Transverse colon (tissue), 4 donors: ENCODE measurements at regions not wholly inside any gene's neighbourhood (a gene's known extent, or its start where the extent isn't known, plus 50 kb on each side); places are given as distances from the start of the nearest gene placed in this dataset.

ENCODE experiments used
- DNase-seq: peaks from one replicate; pipeline ENCODE4 v3.0.0-alpha.2; 2019
- H3K27ac ChIP-seq, 4 donors: fragments of 200-600 bp; sonication (generic); 2 replicates each; pipeline ENCODE4 v1.5.1; 2016 to 2018; ENCODE audit warnings: inconsistent platforms in 4 of 4
- H3K27me3 ChIP-seq: fragments of 200-600 bp; sonication (generic); 2 replicates; pipeline ENCODE4 v1.5.1; 2017; ENCODE audit warnings: inconsistent platforms
- H3K36me3 ChIP-seq, 4 donors: fragments of 200-600 bp; sonication (generic); 2 replicates each; pipeline ENCODE4 v1.5.1; 2017 to 2019; ENCODE audit warnings: inconsistent platforms in 4 of 4
- H3K4me1 ChIP-seq, 4 donors: fragments of 200-600 bp; sonication (generic); 2 replicates each; pipeline ENCODE4 v1.5.1; 2017 to 2020; ENCODE audit warnings: inconsistent platforms in 4 of 4
- H3K4me3 ChIP-seq, 4 donors: fragments of 200-600 bp; sonication (generic); 1 replicate in 1 of 4; 2 replicates in 3 of 4; pipeline versions ENCODE4 v1.5.1 to v1.6.1; 2017 to 2019; ENCODE audit warnings: inconsistent platforms in 4 of 4
- H3K9me3 ChIP-seq, 2 donors: fragments of 200-600 bp; sonication (generic); 2 replicates each; pipeline ENCODE4 v1.5.1; 2017 to 2019; ENCODE audit warnings: inconsistent platforms in 2 of 2
- CTCF ChIP-seq, 5 experiments: fragments of 200-600 bp in 3 of 5; fragments of 450-650 bp in 2 of 5; sonication (generic) in 3 of 5; IDR thresholded peaks; 1 replicate in 2 of 5; 2 replicates in 3 of 5; pipeline ENCODE4 v1.5.1; 2016 to 2017; ENCODE audit warnings: antibody characterized with exemption in 5 of 5, inconsistent platforms in 3 of 5, mild to moderate bottlenecking in 2 of 5, moderate library complexity in 1 of 5
- EP300 ChIP-seq: sonication (generic); formaldehyde crosslinking; IDR thresholded peaks from one replicate; pipeline ENCODE4 v1.6.1; 2017; ENCODE audit warnings: antibody characterized with exemption, low read depth
- POLR2A ChIP-seq: fragments of 450-650 bp; IDR thresholded peaks from one replicate; pipeline ENCODE4 v1.6.1; 2016; ENCODE audit warnings: antibody characterized with exemption, mild to moderate bottlenecking, moderate library complexity
- POLR2AphosphoS5 ChIP-seq, 3 donors: sonication (generic); formaldehyde crosslinking; IDR thresholded peaks; one replicate each; pipeline ENCODE4 v1.6.1; 2016; ENCODE audit warnings: antibody characterized with exemption in 3 of 3
- WGBS, 2 donors: methylation state at CpG; one replicate each; pipeline ENCODE4 v1.1.5; 2018; ENCODE audit warnings: low coverage in 1 of 2; 5-methylcytosine and 5-hydroxymethylcytosine counted together
- in situ Hi-C, 4 donors: fragments of 200-750 bp; cut with MboI; loops; one replicate each; pipeline versions ENCODE4 v1.15.0 to v1.15.1; 2017; ENCODE audit warnings: low sequenced_read_pairs in 3 of 4, low pct_ligation_motif_present in 1 of 4, low pct_unique_long_range_greater_than_20kb in 1 of 4
- intact Hi-C: fragments of 100-400 bp; cut with DNase I; formaldehyde crosslinking; loops from one replicate; pipeline ENCODE4 v1.15.1; 2023; ENCODE audit warnings: low total_unique reads

- Histone ChIP-seq H3K4me1 (no peaks in the 10 kb centered on the region), H3K36me3 (no peaks in the 10 kb centered on the region), H3K27ac (no peak overlapping the region), H3K4me3 (no peak overlapping the region), H3K27me3 (no peaks in the 10 kb centered on the region), H3K9me3 (no peaks in the 10 kb centered on the region)
- TF ChIP-seq POLR2AphosphoS5 (IDR thresholded peaks at IDR 0.05) (no peak), POLR2A (no peak), CTCF (IDR thresholded peaks at IDR 0.05) (no peak), EP300 (no peak)
- DNase-seq: no peak
- intact Hi-C loops: no loop called here
- in situ Hi-C loops: no loop called here
- 81 to 89% methylated on average over 2 of the region's 2 CpGs for WGBS, 2 donors
Measured at GRCh38 chr3:62995530-62995929, 120.3 kb upstream of the CADPS start.

- H3K9me3 ChIP-seq: no peaks in the 10 kb centered on the region
- in situ Hi-C loops: no loop called here
- no peaks in the 10 kb centered on the region for H3K36me3 ChIP-seq
- H3K27ac ChIP-seq: no peak overlapping the region
- TF ChIP-seq POLR2AphosphoS5 (IDR thresholded peaks at IDR 0.05) (no peak), POLR2A (no peak), CTCF (IDR thresholded peaks at IDR 0.05) (no peak), EP300 (no peak)
- WGBS, 2 donors: 85 to 91% methylated on average over 2 of the region's 2 CpGs
- H3K27me3 ChIP-seq: no peaks in the 10 kb centered on the region
- no peak for DNase-seq
- intact Hi-C loops: no loop called here
- no peak overlapping the region for H3K4me3 ChIP-seq
- no peaks in the 10 kb centered on the region for H3K4me1 ChIP-seq
Measured at GRCh38 chr3:62997369-62997768, 122.2 kb upstream of the CADPS start.

GRCh38 chr3:62999158-62999557, 123.9 kb upstream of the CADPS start:
- no peaks in the 10 kb centered on the region for H3K27me3 ChIP-seq
- no peaks in the 10 kb centered on the region for H3K4me1 ChIP-seq
- intact Hi-C loops: no loop called here
- H3K4me3 ChIP-seq: no peak overlapping the region
- no peak for DNase-seq
- H3K36me3 ChIP-seq: no peaks in the 10 kb centered on the region
- H3K9me3 ChIP-seq: no peaks in the 10 kb centered on the region
- TF ChIP-seq POLR2AphosphoS5 (IDR thresholded peaks at IDR 0.05) (no peak), EP300 (no peak), CTCF (IDR thresholded peaks at IDR 0.05) (no peak)
- 36 to 41% methylated on average over 2 of the region's 2 CpGs for WGBS, 2 donors
- in situ Hi-C loops: no loop called here
- H3K27ac ChIP-seq: no peak overlapping the region

GRCh38 chr3:62999791-63000190, 124.6 kb upstream of the CADPS start:
- DNase-seq: no peak
- H3K4me1 ChIP-seq: no peaks in the 10 kb centered on the region
- in situ Hi-C loops (no loop called here), intact Hi-C loops (no loop called here)
- TF ChIP-seq POLR2AphosphoS5 (IDR thresholded peaks at IDR 0.05): no peak
- no peak for TF ChIP-seq CTCF (IDR thresholded peaks at IDR 0.05)
- TF ChIP-seq EP300: no peak
- TF ChIP-seq POLR2A: no peak
- H3K36me3 ChIP-seq: no peaks in the 10 kb centered on the region
- no peaks in the 10 kb centered on the region for H3K9me3 ChIP-seq
- no peak overlapping the region for H3K27ac ChIP-seq
- no peaks in the 10 kb centered on the region for H3K27me3 ChIP-seq
- no peak overlapping the region for H3K4me3 ChIP-seq
- 68 to 75% methylated on average over 1 of the region's 1 CpG for WGBS, 2 donors
